22Rv1 (cell line): ENCODE measurements at regions not wholly inside any gene's neighbourhood (a gene's known extent, or its start where the extent isn't known, plus 50 kb on each side); places are given as distances from the start of the nearest gene placed in this dataset.

ENCODE experiments used
- CTCF ChIP-seq: fragments of 450-650 bp; IDR thresholded peaks from 2 replicates; pipeline ENCODE4 v1.5.1; 2017; ENCODE audit warnings: mild to moderate bottlenecking
- ZFX ChIP-seq: fragments of 450-650 bp; IDR thresholded peaks from 2 replicates; pipeline ENCODE4 v1.6.1; 2017; ENCODE audit warnings: antibody characterized with exemption, borderline replicate concordance

GRCh38 chr3:157856078-157856939 lies 249.9 kb downstream of the SHOX2 start:
- TF ChIP-seq CTCF (no peak), ZFX (no peak)
